SHP77 (cell line): ENCODE measurements at regions not wholly inside any gene's neighbourhood (a gene's known extent, or its start where the extent isn't known, plus 50 kb on each side); places are given as distances from the start of the nearest gene placed in this dataset.

Source experiments
- DNase-seq, 2 experiments: peaks; one replicate each; lab custom pipeline; 2025; lab: John Stamatoyannopoulos, UW

DNA sequence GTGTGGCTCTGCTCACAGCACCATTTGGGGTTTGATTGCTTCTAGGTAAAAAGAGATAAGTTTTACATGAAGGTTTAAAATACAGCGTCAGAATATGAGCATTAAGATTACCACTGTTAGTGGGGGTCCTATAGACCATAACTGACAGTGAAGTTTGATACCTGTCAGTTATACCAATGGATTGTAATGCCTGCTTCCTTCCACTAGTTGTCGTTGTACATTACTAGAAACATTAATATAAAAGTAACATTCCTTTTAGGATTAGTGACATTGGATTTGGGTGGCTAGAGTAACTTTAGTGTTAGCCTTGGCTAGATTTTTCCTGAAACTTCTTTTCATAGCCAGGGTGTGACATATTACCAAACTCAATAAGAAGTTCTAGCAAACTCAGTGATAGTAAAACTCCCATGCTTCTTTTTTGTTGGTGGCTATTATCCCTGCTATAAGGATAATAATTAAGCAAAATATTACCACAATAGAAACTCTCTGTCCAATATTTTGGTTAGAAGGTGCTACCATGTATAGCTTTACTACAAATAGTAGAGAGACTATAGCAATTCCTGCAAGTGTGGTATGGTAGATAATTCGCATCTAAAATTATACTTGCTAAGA is 57.1 kb downstream of the FAM181B start:
- no peak for DNase-seq

GRCh38 chr11:82675838-82676237 is 57.8 kb downstream of the FAM181B start:
- no peak for DNase-seq

GRCh38 chr11:82673631-82674030 is 60.0 kb downstream of the FAM181B start:
- DNase-seq, result no peak

DNA sequence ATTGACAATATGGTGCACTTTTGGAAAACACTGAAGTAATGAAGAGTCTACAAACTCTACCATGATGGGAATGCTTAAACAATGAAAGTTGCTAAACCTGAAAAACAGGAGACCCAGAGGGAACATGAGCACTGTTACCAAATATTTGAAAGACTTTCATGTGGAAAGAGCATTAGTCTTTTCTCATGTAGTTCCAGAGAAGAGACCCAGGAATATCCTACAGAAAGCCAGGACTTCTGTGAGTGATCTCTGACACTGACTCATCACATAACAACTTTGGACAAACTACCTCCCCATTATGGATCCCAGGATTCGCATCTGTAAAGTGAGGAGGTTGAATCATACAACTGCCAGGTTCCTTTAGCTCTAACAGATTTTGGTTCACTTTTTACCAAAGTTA is 62.2 kb downstream of the FAM181B start:
- no peak for DNase-seq

GRCh38 chr11:82663535-82663934 is 70.1 kb downstream of the FAM181B start:
- no peak for DNase-seq

DNA sequence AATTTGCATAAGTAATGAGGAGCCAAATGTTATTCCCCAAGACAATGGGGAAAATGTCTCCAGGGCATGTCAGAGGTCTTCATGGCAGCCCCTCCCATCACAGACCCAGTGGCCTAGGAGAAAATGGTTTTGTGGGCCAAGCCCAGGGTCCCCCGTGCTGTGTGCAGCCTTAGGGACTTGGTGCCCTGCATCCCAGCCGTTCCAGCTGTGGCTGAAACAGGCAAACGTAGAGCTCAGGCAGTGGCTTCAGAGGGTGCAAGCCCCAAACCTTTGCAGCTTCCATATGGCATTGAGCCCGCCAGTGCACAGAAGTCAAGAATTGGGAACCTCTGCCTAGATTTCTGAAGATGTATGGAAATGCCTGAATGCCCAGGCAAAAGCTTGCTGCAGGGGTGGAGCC is 79.9 kb downstream of the FAM181B start:
- DNase-seq, result no peak

GRCh38 chr11:82639251-82639650 is 94.4 kb downstream of the FAM181B start:
- no peak for DNase-seq

DNA sequence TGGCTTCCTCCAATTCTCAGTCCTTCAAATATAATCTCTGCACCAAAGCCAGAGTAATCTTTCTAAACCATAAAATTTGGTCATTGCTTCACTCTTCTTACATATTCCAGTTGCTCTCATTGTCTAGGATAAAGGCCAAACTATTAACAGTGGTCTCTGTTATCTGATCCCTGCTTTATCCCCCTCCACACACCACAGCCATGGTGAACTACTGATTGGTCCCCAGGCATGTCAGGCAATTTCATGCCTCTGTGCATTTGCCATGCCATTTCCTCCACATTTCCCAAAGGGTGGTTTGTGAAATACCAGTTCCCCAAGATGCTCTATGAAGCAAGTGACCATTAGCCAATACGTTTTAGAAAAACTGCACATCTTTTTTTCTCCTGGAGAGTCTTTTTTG is 97.0 kb downstream of the FAM181B start:
- DNase-seq, result no peak

DNA sequence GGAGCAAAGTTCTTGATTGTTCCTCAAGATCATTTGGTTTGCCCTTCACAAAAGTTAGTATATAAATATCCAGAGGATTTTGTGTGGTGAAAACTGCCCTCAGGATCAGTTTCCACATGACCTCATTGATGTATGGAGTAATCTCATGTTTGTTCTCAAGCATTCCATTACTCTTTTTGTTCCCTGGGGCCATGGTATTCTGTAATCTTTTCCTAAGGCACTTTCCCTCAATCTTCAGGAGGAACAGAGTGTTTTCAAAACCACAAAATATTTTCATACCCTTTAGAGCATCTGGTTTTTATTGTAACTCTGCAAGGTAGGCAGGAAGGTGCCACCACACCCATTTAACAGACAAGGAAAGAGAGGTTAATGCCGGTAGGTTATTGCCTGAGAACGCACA is 99.6 kb downstream of the FAM181B start:
- no peak for DNase-seq

DNA sequence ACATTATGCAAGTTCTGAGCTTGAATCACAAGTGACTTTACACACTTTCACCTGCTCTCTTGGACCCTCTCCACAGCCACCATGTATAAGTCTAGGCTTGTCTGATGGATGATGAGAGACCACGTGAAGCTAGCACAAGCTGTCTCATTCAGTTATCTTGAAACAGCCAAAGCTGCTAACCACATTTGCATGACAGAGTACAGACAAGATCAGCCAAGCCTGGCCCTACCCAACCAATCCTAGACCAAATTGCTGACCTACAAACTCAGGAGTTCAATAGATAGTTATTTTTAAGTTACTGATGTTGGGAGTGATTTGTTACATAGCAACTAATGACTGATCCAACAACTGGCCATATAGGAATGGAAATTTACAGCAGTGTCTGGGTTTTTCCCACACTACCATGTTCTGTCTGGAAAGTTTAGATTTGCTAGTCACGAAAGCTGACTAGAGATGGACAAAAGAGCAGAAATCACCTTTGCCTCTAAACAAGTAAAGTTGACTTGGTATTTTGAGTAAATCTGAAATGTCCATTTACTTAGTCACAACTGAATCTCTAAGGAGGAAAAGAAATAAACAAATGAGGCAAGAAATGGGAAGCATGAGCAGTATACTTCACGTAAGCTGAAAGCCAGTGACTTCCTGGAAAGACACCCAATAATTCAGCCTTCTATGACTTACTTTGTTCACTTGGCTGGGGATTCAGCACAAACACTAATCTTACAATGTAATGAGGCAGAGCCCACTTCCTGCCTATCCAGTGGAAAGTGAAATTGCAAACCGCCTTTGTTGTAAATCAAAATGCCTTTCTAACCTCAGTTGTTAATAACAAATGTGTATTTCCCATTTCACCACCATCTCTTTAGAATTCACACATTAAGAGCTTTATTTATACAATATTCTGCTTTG is 101.7 kb downstream of the FAM181B start:
- no peak for DNase-seq

- DNase-seq, result no peak
Measured at GRCh38 chr11:82610671-82611070, 123.0 kb downstream of the FAM181B start.

DNA sequence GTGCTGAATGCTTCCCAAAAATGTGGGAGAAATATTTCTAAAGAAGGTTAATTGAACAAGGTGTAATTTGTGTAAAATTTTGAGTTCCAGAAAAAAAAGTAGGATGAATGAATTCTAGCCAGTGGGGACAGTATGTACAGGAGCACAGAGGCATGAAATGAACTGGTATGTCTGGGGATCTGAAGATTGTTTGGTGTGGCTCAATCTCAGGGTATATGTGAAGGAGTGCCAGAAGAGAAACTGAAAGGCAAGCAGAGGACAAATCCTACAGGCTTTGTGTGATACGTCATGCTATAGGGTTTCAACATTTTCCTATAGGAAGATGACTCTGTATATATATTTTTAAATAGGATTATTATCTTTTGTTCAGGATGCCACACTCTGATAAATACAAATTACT is 126.9 kb downstream of the FAM181B start:
- DNase-seq, result no peak

DNA sequence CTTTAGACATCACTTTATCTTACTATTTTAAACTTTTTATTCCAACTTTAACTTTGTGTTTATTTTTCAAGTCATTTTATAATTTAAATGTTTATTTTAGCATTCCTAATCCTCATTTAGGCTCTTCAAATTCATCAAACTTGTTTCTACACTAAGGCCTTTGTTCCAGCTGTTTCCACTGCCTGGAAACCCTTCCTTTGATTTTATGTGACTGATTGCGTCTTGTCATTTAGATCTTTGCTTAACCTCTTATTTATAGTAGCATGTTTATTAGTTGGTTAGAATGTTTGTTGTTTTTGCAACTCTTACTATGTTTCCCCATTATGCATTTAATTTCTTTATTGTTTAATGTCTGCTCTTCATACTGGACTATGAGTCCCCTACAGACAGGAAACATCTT is 132.0 kb downstream of the FAM181B start:
- no peak for DNase-seq

GRCh38 chr11:82599836-82600235 is 133.8 kb downstream of the FAM181B start:
- DNase-seq, result no peak

DNA sequence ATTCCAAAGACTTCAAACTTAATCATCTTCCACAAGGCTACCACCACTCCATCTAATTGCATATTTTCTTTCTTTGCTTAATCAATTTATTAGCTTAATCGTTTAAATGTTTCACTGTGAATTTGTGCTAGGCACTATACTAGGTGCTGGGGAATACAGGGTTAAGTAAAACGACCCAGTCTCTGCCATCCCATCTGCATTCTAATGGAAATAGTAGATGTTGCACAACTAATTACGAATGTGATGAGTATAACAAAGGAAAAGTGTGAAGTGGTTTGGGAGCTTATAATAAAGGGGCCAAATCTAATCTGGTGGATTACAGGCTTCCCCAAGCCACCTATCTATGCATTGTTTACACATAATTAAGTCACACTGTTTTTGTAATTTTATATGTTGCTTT is 147.1 kb downstream of the FAM181B start:
- DNase-seq, result no peak

DNA sequence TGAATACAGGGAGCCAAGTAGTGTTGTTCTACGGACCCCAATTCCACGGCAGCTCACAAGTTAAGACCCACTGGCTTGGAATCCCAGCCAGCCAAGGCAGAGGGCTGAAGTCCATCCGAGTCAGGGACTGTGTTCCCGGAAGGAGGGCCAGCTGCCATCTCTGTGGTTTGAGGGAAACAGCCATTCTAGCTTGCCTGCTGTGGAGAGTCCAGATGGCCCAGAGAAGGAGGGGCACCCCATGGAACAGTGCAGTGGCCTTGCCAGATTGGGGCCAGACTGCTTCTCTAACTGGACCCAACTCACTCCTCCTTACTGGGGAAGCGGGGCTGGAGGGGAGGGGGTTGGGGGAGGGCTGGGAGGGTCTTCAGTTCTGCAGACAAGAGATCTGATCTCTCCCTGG is 156.4 kb downstream of the FAM181B start:
- peak in 1 of 2 experiments; percentile 33 for DNase-seq

DNA sequence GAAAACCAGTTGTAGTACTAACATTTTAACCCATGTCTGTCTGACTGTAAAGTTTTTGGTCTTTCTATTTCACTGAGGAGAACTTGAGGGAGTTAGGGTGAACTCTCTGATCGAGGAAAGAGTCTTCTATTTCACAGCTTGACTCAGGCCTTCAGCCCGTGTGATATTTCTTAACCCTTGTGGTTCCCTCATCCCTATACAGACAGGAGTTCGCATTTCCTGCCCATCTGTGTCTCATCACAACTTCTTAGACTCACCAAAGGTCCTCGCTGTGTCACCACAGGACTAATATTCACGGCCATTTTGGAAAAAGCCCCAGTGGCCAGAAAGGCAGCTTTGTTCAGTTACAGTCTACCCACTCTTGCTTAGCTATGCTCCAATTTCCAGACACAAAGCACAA is 172.8 kb downstream of the FAM181B start:
- no peak for DNase-seq

GRCh38 chr11:82559609-82560008 is 174.1 kb downstream of the FAM181B start:
- DNase-seq, result no peak

GRCh38 chr11:82557274-82557673 is 176.4 kb downstream of the FAM181B start:
- DNase-seq, result no peak

DNA sequence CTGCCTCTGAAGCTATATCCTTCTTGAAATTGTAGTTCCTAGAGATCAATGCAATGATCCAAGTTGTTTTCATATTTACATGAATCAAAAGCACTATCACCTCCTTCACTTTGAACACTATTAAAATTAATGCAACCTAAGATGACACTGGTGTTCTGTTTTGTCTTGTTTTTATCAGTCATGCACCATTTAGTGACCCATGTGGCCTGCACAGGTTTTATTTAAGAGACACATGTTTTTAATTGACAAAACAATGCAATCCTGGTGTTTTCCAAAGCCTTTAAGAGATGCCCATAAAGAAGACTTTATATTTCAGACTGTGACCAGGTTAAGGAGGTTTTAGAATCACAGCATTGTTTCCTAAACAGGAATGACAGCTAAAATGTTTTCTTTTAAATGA is 177.5 kb downstream of the FAM181B start:
- no peak for DNase-seq

GRCh38 chr11:82546661-82547557 is 186.8 kb downstream of the FAM181B start:
- peak; percentile 11 to 40 for DNase-seq

GRCh38 chr11:82539669-82540068 is 194.0 kb downstream of the FAM181B start:
- no peak for DNase-seq

DNA sequence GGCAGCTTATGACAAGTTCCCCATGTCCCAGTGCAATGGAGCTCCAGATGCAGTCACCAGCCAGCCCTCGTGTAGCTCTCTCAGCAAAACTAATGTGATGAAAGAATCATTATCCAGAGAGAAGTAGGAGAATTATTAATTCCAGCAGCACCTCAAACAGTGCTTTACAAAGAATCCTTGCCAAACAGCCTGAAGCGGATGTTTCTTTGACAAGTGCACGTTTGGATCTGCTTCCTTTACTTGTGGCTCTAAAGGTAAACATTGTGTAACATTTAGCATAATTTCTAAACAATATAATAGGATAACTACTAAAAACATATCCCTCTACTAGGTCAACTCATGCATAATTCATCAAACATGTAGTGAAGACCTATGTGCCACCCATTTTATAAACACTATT is 197.0 kb downstream of the FAM181B start:
- no peak for DNase-seq
